Activated CD4-positive, alpha-beta memory T cell treated with anti-CD3 and anti-CD28 coated beads for 36 hours (primary cell): ENCODE measurements at regions not wholly inside any gene's neighbourhood (a gene's known extent, or its start where the extent isn't known, plus 50 kb on each side); places are given as distances from the start of the nearest gene placed in this dataset.

Experiments used
- CTCF ChIA-PET: fragments of 350-600 bp; sonication (Branson Sonifier 250); formaldehyde crosslinking; loops from one replicate; lab custom pipeline; 2021; ENCODE audit warnings: antibody characterized with exemption, inconsistent platforms; lab: Charles Lee
- POLR2A ChIA-PET: fragments of 350-600 bp; sonication (Branson Sonifier 250); formaldehyde crosslinking; loops from one replicate; lab custom pipeline; 2021; ENCODE audit warnings: antibody characterized with exemption; lab: Charles Lee
- DNase-seq: peaks from one replicate; pipeline ENCODE4 v3.0.0-alpha.2; 2020
- H3K27ac Mint-ChIP-seq: one replicate; pipeline ENCODE4 v1.8.0; 2021; ENCODE audit warnings: mixed read lengths
- H3K27me3 Mint-ChIP-seq: one replicate; pipeline ENCODE4 v1.8.0; 2021; ENCODE audit warnings: mixed read lengths
- H3K36me3 Mint-ChIP-seq: one replicate; pipeline ENCODE4 v1.8.0; 2021; ENCODE audit warnings: mixed read lengths
- H3K4me1 Mint-ChIP-seq: one replicate; pipeline ENCODE4 v1.8.0; 2021; ENCODE audit warnings: low read depth, mixed read lengths
- H3K4me3 Mint-ChIP-seq: one replicate; pipeline ENCODE4 v1.8.0; 2021; ENCODE audit warnings: mild to moderate bottlenecking, mixed read lengths
- H3K9me3 Mint-ChIP-seq: one replicate; pipeline ENCODE4 v1.8.0; 2021; ENCODE audit warnings: mixed read lengths
- intact Hi-C: fragments of 100-400 bp; cut with micrococcal nuclease; formaldehyde crosslinking; loops from one replicate; pipeline ENCODE4 v1.15.1; 2023

DNA sequence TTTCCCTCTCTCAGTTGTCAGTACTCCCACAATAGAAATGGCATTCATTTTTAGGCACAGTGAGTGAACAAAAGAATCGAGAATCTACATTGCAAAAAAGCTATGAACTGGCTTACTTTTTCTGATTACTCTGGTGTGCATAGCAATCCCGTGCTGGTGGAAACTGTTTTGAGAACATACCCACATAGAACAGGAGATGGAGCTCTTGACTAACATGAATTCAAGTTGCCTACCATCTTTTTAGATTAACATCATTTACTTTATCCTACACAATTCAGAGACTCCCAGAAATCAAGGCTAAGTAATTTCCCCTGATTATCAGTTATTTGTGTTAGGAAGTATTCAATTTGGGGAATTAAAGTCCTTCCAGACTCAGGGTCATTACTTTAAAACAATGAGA is 326.6 kb downstream of the ARPP21 start:
- DNase-seq, result no peak
- Mint-ChIP-seq H3K36me3 (no peaks in the 10 kb centered on the region), H3K4me1 (peaks cover 2% of the 10 kb centered on the region), H3K9me3 (no peaks in the 10 kb centered on the region), H3K27me3 (no peaks in the 10 kb centered on the region), H3K27ac (no peak overlapping the region), H3K4me3 (no peak overlapping the region)
- ChIA-PET CTCF (interaction anchor here (0.7 to 1.1 kb wide), 2 partner anchors 12 to 734 kb away, joined by 3 to 4 read pairs; no protein-coding TSS in a partner anchor), POLR2A (no interaction called here)
- intact Hi-C loops, result loop anchor here (2.0 to 10.0 kb wide), 3 partner anchors 575 to 879 kb away; no protein-coding TSS in a partner anchor

DNA sequence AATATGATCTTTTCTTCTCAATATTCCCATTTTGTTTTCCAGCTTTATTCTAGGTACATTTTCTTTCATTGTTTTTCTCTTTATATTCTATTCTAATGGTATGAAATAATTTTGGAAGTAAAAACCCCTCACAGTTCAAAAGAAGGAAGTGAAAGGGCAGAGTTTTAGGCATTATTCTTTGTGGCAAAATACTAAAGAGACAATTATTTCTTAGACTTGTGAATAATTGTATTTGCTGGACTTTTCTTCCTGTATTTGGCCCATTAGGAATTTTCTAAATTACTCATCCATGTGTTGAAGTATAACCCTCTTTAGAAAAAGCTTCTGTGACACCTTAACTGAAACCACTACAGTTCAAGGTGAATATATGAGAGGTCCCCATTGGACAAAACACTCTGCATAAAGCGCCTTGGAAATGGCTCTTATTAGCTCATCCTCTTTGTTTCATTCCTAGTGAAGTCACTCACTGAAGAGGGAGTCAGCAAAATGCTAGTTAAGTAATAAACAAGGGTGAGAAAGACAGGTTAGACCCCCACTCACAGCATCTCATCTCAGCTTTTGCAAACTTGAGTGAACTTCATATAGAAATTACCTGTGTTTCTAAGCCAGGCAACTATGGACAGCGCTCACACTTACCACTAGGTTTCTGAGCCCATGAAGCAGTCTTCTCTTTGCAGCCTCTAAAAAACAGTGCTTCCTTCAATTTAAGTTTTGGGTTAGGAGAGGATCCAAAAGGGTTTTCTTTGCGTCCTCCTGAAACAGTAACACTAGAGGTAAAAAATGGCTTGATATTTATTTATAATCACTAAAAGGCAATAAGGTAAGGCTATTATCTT is 327.5 kb downstream of the ARPP21 start:
- Mint-ChIP-seq H3K4me3 (no peak overlapping the region), H3K27me3 (no peaks in the 10 kb centered on the region), H3K36me3 (no peaks in the 10 kb centered on the region), H3K4me1 (peaks cover 2% of the 10 kb centered on the region), H3K27ac (no peak overlapping the region), H3K9me3 (no peaks in the 10 kb centered on the region)
- CTCF ChIA-PET, result no interaction called here
- intact Hi-C loops, result loop anchor here (2.0 to 10.0 kb wide), 3 partner anchors 574 to 878 kb away; no protein-coding TSS in a partner anchor
- DNase-seq, result no peak
- POLR2A ChIA-PET, result no interaction called here

DNA sequence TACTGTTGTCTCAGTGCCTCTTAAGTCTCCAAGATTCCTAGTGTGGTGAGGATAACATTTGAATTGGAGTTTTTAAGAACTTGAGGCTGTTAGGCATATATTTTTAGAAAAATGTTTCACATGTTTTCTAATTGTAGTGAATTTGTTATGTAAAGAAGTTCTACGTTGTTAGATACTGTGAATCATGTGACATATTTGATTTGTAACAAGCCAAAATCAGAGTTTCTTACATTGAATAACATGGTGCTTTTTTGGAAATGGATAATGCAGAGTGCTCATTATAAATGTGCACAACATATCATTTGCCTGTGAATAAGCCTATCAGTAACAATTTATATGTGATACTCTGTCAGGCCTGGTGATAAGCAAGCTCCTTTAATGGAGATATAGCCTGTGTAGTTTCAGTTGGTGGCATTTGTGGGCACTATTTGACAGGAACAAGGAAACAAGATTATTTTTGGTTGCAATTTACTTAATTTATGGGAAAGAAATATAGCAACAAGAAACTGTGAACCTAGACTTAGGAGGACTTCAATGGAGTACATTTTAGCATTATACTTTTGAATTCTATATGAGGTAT is 328.8 kb downstream of the ARPP21 start:
- H3K4me1 Mint-ChIP-seq, result peaks cover 2% of the 10 kb centered on the region
- CTCF ChIA-PET, result no interaction called here
- no peaks in the 10 kb centered on the region for H3K27me3 Mint-ChIP-seq
- H3K36me3 Mint-ChIP-seq, result no peaks in the 10 kb centered on the region
- intact Hi-C loops, result loop anchor here (5.0 to 10.0 kb wide), 2 partner anchors 734 to 877 kb away; no protein-coding TSS in a partner anchor
- H3K27ac Mint-ChIP-seq, result no peak overlapping the region
- no peak for DNase-seq
- POLR2A ChIA-PET, result no interaction called here
- no peaks in the 10 kb centered on the region for H3K9me3 Mint-ChIP-seq
- no peak overlapping the region for H3K4me3 Mint-ChIP-seq

- intact Hi-C loops, result loop anchor here (5.0 to 10.0 kb wide), 2 partner anchors 733 to 875 kb away; no protein-coding TSS in a partner anchor
- Mint-ChIP-seq H3K4me1 (peaks cover 2% of the 10 kb centered on the region), H3K27ac (no peak overlapping the region), H3K4me3 (no peak overlapping the region), H3K9me3 (no peaks in the 10 kb centered on the region), H3K27me3 (no peaks in the 10 kb centered on the region), H3K36me3 (no peaks in the 10 kb centered on the region)
- no peak for DNase-seq
- CTCF ChIA-PET, result no interaction called here
- POLR2A ChIA-PET, result no interaction called here
Measured at GRCh38 chr3:35969406-35969805, 330.1 kb downstream of the ARPP21 start.

DNA sequence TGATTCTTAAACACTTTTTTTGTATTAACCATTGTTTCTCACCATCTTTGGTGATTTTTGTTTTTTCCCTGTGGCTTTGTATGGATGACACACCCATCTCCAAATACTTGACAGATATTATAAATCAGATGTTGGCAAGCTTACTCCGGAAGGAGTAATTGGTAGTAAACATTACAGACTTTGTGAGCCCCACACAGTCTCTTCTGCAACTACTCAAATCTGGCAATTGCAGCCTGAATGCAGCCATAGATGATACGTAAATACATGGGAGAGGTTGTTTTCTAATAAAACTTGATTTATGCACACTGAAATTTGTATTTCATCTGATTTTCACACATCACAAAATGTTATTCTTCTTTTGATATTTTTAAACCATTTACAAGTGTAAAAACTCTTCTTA is 331.5 kb downstream of the ARPP21 start:
- CTCF ChIA-PET, result no interaction called here

DNA sequence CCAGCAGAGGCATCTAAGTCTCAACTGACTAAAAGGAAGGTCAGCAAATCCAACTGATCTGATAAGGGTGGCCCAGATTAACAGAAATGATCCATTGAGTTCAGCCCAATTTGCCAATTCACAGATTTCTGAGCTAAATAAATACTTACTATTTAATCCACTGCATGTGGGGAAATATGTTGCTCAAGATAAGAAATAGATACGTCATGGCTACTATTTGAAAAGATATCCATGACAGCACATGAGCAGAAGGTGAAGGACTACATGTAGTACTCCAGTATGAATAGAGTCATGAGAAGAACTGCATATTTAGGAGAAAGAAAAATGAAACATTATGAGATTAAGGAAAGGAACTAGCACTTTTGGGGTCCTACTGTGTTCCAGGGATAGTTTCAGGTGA is 332.4 kb downstream of the ARPP21 start:
- H3K27ac Mint-ChIP-seq, result no peak overlapping the region
- ChIA-PET POLR2A (no interaction called here), CTCF (no interaction called here)
- H3K4me1 Mint-ChIP-seq, result peaks cover 2% of the 10 kb centered on the region
- H3K27me3 Mint-ChIP-seq, result no peaks in the 10 kb centered on the region
- H3K4me3 Mint-ChIP-seq, result no peak overlapping the region
- intact Hi-C loops, result no loop called here
- no peaks in the 10 kb centered on the region for H3K9me3 Mint-ChIP-seq
- no peaks in the 10 kb centered on the region for H3K36me3 Mint-ChIP-seq
- DNase-seq, result no peak

More for the DNA sequence above, 331.5 kb downstream of the ARPP21 start:
- intact Hi-C loops, result no loop called here
- POLR2A ChIA-PET, result no interaction called here
- Mint-ChIP-seq H3K4me3 (no peak overlapping the region), H3K9me3 (no peaks in the 10 kb centered on the region), H3K4me1 (peaks cover 2% of the 10 kb centered on the region), H3K27ac (no peak overlapping the region), H3K27me3 (no peaks in the 10 kb centered on the region), H3K36me3 (no peaks in the 10 kb centered on the region)
- no peak for DNase-seq

DNA sequence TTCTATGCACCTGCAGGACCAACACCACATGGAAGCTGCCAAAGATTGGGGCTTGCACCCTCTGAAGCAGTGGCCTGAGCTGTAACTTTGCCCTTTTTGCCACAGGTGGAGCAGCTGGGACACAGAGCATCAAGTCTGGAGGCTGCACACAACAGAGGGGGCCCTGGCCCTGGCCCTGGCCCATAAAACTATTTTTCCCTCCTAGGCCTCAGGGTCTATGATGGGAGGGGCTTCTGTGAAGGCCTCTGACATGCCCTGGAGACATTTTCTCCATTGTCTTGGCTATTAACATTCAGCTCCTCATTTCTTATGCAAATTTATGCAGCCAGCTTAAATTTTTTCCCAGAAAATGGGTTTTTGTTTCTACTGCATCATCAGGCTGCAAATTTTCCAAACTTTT is 335.5 kb downstream of the ARPP21 start:
- no peak overlapping the region for H3K27ac Mint-ChIP-seq
- no peaks in the 10 kb centered on the region for H3K9me3 Mint-ChIP-seq
- DNase-seq, result no peak
- intact Hi-C loops, result no loop called here
- H3K36me3 Mint-ChIP-seq, result no peaks in the 10 kb centered on the region
- no peak overlapping the region for H3K4me3 Mint-ChIP-seq
- ChIA-PET POLR2A (no interaction called here), CTCF (no interaction called here)
- no peaks in the 10 kb centered on the region for H3K27me3 Mint-ChIP-seq
- H3K4me1 Mint-ChIP-seq, result peaks cover 2% of the 10 kb centered on the region

DNA sequence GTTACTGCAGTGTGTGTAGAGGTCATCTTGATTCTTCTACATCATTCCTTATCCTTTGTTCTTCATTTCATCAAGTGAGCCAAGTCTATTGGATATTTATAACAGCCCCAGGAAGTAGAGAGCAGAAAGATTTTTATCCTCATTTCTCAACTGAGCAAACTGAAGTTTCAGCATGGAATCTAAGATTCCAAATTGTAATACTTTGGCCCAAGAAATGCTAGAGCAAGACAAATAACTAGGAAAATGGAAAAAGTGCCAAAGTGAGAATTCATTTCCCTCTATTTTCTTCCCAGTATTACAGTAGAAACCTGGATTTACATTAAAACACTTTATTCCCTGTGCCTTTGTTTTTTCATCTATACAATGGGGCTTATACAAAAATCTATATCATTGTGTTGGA is 346.8 kb downstream of the ARPP21 start:
- H3K9me3 Mint-ChIP-seq, result no peaks in the 10 kb centered on the region
- intact Hi-C loops, result no loop called here
- H3K4me3 Mint-ChIP-seq, result no peak overlapping the region
- H3K4me1 Mint-ChIP-seq, result no peaks in the 10 kb centered on the region
- no peak overlapping the region for H3K27ac Mint-ChIP-seq
- POLR2A ChIA-PET, result no interaction called here
- H3K27me3 Mint-ChIP-seq, result no peaks in the 10 kb centered on the region
- CTCF ChIA-PET, result no interaction called here
- H3K36me3 Mint-ChIP-seq, result no peaks in the 10 kb centered on the region
- DNase-seq, result no peak

DNA sequence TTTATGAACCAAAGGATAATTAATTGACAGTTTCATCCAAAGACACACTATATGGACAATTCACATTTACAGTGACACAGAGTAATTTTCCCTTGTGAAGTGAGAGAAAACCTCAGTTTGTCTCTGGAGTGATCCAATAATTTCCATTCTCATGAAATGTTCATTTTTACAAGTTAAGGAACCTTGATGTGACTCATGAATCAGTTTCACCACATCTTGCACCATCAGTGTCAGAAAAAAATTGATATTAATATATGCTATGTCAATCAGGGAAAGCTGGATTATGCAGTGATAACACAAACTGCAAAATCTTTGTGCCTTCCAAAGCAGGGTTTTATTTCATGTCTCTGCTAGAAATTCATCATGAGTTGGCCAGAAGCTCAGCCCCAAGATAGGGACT is 348.1 kb downstream of the ARPP21 start:
- intact Hi-C loops, result no loop called here
- Mint-ChIP-seq H3K27me3 (no peaks in the 10 kb centered on the region), H3K4me1 (no peaks in the 10 kb centered on the region), H3K4me3 (no peak overlapping the region), H3K36me3 (no peaks in the 10 kb centered on the region), H3K9me3 (no peaks in the 10 kb centered on the region), H3K27ac (no peak overlapping the region)
- ChIA-PET POLR2A (no interaction called here), CTCF (no interaction called here)
- DNase-seq, result no peak

DNA sequence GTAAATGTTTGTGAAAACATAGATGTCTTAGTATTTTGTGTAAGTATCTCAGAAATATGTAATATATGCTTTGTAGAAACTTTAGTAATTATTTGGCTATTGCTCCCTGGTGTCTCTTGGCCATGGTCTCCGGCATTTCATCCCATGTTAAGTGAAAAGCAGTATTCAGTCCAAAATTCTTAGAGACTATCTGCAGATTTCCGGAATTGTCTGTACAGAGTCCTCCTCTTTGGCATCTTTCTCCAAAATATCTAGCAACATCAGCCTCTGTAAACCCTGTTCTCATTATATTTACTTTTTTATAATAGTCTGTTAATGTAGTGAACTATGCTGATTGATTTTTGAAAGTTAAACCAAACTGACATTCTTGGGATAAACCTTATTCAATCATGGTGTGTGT is 352.7 kb downstream of the ARPP21 start:
- CTCF ChIA-PET, result no interaction called here
- no peak for DNase-seq
- Mint-ChIP-seq H3K36me3 (no peaks in the 10 kb centered on the region), H3K4me3 (no peak overlapping the region), H3K27me3 (no peaks in the 10 kb centered on the region), H3K4me1 (no peaks in the 10 kb centered on the region), H3K9me3 (peaks cover 6% of the 10 kb centered on the region), H3K27ac (no peak overlapping the region)
- intact Hi-C loops, result no loop called here
- POLR2A ChIA-PET, result no interaction called here

- DNase-seq, result no peak
- POLR2A ChIA-PET, result no interaction called here
- Mint-ChIP-seq H3K4me3 (no peak overlapping the region), H3K27ac (no peak overlapping the region), H3K27me3 (no peaks in the 10 kb centered on the region), H3K36me3 (no peaks in the 10 kb centered on the region), H3K4me1 (no peaks in the 10 kb centered on the region), H3K9me3 (peaks cover 8% of the 10 kb centered on the region)
- CTCF ChIA-PET, result no interaction called here
- intact Hi-C loops, result no loop called here
Measured at GRCh38 chr3:36011791-36012190, 368.5 kb upstream of the STAC start.

DNA sequence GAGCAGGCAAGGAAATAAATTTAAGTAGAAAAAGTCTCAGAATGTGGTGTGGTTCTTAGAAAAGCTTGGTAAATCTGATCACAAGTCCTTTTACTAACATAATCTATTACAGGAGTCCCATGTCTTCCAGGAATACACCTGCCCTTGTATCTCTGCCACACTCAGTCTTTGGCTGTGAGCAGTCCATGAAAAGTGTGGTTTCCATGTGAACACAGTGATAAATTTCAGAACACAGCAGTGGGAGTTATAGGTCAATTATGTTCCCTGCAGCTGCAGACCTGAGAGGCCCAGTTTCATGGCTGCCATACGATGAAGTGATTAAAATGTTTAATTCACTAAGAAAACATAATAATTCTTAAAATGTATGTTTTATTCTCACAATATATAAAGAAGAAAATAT is 366.9 kb upstream of the STAC start:
- H3K4me3 Mint-ChIP-seq, result no peak overlapping the region
- ChIA-PET CTCF (no interaction called here), POLR2A (no interaction called here)
- H3K27ac Mint-ChIP-seq, result no peak overlapping the region
- H3K36me3 Mint-ChIP-seq, result no peaks in the 10 kb centered on the region
- no peak for DNase-seq
- intact Hi-C loops, result no loop called here
- H3K27me3 Mint-ChIP-seq, result no peaks in the 10 kb centered on the region
- peaks cover 3% of the 10 kb centered on the region for H3K9me3 Mint-ChIP-seq
- H3K4me1 Mint-ChIP-seq, result no peaks in the 10 kb centered on the region

DNA sequence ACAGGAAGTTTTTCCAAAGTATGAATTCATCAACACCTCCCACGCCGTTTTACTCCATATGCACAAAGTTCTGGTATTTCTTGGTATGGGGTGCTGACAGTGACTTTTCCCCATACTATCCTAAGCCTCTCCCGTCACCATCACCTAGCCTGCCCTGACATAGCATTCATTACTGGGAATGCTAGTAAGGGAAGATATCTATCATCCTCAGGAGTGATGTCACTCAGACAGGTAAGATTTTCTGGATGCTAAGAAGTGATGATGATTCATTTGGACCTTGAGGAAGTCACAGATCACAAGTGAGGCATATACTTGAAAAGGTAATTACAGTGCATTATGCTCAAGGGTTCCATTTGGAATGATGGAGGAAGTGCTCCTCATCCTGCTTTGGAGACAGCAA is 355.1 kb upstream of the STAC start:
- DNase-seq, result no peak
- Mint-ChIP-seq H3K36me3 (no peaks in the 10 kb centered on the region), H3K27ac (no peak overlapping the region), H3K4me3 (no peak overlapping the region), H3K4me1 (no peaks in the 10 kb centered on the region), H3K9me3 (peaks cover 14% of the 10 kb centered on the region), H3K27me3 (no peaks in the 10 kb centered on the region)
- intact Hi-C loops, result no loop called here
- CTCF ChIA-PET, result no interaction called here
- POLR2A ChIA-PET, result no interaction called here
